GM21515 (cell line): ENCODE measurements at regions not wholly inside any gene's neighbourhood (a gene's known extent, or its start where the extent isn't known, plus 50 kb on each side); places are given as distances from the start of the nearest gene placed in this dataset.

Experiments
- ATAC-seq: cut with Tn5 transposase; IDR thresholded peaks from one replicate; pipeline ENCODE4 v1.9.1; 2021; ENCODE audit not compliant: unreplicated experiment

DNA sequence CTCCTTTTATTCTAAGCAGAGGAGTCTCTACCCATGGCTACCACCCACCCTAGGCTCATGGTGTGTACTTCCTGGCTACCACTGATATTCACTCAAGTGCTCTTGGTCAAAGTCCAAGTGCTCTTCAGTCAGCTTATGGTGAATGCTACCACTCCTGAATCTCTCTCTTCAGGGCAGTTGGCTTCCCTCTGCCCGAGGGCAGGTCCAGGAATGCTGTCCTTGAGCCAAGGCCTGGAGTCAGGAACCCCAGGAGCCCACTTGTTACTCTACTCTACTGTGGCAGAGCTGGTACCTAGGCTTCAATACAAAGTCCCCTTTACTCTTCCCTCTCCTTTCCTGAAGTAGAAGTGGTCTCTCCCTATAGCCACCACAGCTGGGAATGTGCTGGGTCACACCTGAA lies 226.0 kb downstream of the DIPK2A start:
- no peak for ATAC-seq

DNA sequence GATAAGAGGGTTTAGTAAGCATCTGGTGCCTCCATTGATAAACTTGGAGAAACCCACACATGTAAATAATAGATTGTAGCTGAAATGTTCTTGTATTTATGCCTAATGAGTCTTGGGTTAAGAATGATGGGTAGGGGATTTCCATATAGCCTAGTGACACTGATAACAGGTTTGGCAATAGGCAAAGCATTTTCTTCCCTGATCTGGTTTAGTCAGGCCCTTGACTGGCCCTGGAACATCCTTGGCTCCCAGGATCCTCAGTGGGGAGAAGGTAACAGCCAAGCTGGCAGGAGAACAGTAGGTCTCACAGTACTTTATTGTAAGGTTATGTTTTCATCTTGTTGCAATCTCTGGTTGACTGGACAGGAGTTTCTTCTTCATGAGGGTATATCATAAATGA lies 228.4 kb downstream of the DIPK2A start:
- no peak for ATAC-seq

DNA sequence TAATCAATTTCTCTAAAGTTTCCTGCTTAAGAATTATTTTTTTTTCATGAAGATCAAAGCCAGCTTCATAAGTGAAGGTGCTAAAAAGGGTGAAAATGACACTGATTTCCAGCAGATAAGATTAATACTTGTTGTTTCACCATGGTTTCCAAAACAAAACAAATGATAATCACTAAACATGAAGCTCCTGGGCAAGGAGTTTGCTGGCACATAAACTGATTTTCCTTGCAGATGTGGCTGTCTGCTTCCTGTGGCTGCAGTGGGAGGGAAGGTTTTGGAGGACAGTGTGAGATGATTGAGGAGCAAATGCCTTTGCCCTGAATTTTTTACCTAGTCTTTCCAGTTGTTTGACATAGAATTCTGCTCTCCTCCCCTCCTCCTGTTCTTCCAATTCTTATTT lies 228.8 kb downstream of the DIPK2A start:
- no peak for ATAC-seq

DNA sequence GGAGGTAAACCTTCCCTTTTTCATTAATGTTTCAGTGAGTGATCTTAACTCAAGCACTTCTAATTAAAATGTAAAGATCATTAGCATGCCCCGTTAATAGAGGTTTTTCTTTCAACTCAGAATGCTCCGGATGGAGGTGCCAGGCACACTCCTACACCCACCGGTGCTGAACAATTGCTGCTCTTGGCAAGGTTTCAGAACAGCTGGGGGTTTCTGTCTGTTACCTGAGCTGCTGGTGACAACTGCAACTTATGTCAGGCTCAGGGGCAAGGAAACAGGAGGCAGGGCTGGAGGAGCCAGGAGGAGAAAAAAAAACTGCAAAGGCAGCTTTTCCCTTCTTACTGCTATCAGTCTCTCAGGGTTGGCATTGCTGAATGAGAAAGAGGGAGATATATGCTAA lies 250.1 kb downstream of the DIPK2A start:
- no peak for ATAC-seq

DNA sequence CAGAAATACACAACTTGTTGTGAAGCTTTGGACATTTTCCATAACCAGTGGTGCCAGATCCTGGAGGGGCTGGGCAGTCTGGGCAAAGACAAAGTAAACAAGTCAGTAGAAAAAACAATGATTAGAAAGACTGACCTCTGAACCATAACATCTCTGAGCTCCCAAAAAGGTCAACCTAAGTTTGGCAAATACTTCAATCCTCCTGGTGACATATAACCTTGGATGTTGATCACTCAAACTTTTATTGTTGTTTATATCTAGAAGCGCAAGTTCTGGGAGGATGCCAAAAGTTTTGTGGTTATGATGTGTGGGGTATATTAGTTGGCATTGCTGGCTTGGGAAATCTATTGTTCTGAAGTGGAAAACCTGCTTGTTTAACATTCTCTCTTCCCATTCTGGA lies 257.7 kb downstream of the DIPK2A start:
- no peak for ATAC-seq

DNA sequence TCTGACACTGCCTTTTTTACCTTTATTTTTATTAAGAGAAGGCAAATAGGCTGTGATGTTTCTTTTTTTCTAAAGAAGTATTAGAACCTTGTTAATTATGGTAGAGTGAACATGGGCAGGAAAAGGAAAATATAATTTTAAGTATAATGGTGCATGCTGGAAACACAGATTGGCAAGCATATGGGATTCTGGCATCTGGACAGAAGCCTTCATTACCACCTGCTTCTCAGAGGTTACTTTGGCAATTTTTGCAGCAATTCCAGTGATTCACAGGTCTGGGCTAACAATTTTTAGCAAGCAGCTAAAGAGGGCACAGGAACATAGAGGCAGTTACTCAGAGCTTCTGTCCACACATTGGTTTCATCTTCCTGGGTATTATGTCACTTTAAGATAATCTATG lies 258.3 kb downstream of the DIPK2A start:
- ATAC-seq, result no peak

DNA sequence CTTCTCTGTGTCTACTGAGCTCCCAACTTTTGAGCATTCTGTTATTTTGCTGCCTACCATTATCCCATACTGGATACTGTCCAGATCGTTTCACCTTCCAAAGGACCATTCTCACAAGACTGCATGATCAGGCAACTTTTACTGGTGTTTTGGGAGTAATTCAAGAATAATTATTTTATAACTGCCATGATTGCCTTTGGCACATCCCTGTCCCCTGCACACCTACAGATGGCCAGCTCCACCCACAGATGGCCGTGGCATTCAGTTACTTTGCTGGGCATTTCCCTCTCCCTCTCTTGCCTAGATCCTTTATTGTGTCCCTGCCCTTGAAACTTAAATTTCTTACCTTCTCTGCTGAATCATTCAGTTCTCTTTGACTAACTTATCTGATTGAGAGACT lies 263.9 kb downstream of the DIPK2A start:
- ATAC-seq, result no peak

DNA sequence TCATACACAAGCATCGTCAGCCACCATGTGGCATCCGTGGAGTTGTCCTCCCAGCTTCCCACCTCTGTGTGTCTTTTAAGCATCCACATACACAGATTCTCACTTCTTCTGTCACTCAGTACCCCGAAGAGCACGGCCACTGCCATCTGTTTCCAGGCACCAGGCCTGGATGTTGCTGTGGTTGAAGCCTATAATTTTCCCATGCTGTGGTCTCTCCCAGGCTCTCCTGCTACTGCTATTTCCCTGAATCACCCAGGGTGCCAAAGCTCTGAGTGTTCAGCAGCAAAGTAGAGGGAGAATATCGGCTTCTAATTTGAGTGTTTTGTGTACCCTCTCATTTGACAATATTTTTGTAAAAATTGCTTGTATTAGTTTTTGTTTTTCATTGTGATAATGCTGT lies 265.7 kb downstream of the DIPK2A start:
- no peak for ATAC-seq

DNA sequence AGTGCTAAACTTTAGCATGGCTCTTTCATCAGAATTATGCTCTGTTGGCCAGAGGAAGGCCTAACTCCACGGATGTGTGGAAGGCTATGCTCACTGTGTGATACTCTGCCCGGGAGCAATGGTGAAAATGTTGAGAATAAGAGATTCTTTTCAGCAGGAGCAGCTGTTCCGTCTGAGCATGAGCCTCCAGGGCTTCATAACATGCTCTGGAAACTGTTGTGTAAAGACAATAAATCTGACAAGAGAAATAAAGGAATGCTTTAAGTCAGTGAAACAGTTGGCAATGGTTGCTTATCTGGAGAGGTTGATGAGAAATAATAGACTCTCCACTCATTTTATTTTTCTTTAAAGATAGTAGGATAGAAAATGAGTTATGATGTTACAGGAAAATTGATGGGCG lies 269.8 kb downstream of the DIPK2A start:
- ATAC-seq, result no peak

DNA sequence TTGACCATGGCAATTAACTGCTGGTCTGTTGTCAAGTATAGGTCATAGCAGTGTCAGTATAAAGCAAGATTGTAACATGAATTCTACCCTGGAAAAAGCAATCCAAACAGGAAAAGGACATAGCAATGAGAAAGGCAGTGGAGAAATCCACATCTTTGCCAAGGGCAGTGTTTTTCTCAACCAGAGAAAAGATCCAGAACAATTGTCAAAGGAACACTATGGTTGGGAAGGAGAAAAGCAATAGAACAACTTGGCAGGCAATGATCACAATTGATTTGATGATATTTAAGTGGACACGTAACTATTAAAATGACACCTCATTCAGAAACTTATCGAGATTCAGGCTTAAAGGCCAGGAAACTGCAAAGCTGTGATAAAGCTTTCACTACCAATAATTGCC lies 271.1 kb downstream of the DIPK2A start:
- no peak for ATAC-seq

DNA sequence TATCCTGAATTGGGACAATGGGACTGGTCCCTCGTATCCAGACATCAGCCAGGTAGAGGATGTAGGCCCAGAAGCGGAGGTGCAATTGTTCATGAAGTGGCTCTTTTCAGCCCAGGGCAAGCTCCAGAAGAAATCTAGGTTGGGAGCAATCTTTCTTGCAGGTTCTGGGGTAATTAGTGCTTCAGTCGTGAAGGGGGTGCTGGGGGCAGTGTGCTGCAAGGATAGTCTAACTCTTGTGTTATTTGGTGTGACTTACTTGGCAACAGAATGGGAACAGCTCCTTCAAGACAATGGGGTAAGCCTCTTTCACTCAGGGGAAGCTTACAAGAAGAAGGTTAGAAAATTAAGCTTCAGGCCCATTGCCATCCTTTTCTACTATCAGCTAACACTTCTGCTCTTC lies 273.0 kb downstream of the DIPK2A start:
- no peak for ATAC-seq

DNA sequence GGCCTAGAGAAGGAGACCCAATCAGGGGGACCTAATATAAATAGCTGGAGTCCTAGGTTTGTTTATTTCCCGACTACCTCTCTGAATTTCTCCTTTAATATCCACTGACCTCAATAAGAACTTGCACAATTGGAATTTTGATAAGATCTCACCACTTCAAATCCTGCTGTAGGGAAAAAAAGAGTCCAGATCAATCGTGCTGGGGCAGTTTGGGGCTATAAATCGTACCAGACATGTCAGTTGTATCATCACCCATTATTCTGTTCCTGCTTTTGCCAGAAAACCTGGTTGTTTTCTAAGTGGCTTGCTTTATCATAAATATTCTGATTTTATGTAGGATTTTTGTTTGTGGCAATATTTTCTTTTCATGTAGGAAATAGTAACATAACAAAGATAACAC lies 281.3 kb downstream of the DIPK2A start:
- ATAC-seq, result no peak

DNA sequence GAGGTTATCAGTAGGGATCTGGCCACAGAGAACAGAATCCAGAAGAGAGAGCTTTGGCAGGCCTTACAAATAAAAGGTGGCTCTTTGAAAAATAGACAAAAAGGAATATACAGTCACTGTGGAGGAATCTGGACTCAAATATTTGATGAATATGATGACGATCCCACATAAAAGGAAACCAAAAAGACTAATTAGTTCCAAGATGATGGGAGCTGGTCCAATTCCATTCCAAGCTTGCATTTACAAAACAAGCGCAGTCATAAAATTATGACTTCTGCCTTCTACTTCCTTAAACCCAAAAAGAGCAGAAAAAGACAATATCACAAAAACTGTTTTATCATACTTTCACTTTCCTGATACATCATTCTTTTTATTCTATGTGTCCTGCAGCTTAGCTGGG lies 285.8 kb downstream of the DIPK2A start:
- ATAC-seq, result no peak

DNA sequence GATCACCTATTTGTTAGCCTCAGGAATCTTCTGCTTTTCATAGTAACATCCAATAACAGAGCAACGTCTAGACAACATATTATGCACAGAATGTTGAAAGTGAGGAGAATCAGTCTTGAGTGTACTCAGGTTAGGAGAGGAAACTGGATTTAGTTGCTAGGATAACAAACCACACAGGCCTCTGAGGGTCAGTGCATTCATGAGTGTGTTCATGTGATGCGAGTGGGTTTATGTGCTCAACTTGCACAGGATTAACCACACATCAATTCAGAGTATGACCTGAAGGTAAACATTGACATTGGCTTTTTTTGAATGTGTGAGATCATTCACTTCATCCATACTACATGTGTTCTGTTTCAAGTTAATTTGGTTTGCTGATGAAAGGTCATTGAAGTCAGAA lies 287.6 kb downstream of the DIPK2A start:
- ATAC-seq, result no peak

DNA sequence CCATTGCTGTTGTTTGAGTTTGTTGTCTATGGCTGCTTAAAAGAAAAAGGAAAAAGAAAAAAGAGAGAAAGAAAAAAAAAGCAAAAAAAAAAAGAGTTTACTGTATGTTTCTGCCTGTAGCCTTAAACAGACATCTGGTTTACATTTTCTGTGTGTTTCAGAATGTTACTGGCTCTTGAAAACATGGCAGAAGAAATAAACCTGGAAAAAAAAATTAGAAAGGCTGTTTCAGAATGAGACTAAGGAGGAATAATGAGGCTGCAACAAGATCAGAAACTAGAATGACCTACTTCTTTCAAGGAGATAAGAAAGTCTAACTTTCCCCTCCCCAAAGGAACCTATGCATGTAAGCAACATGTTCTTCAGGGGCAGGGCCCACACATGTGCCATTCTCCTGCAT lies 292.1 kb downstream of the DIPK2A start:
- ATAC-seq, result no peak

DNA sequence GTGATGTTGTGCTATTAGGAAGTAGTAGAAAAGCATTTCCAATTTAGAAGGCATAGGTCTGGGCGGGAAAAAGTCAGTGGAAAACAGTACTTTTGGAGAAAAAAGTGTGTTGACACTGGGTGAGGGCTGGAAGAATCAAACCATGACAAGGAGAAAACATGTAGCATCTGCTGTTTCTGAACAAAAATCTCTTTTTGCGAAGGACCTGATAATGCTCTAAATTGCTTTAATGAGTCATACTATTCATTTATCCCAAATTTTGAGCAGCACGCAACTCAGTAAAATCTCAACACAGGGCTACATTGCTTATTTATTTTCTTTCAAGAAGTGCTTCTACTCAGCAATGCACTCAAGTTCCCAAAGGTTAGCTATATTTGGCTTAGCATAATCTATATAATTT lies 292.7 kb downstream of the DIPK2A start:
- no peak for ATAC-seq

DNA sequence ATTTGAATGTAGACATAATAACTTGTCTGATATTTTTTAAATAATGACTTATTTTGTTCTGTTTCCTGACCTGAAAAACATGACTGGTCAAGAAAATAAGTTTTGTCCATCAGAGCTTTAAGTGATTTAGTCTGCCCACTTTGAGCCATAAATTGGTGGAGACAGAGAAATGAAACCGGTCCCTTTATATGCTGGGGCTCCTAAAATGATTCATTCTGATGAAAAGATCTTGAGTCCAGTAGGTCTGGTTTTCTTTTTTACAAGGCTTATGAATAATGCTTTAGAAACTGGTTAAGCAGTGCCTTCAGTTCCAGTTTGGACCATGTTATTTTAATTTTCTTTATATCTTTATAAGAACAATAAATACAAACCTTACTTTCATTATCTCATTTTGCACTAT lies 293.2 kb downstream of the DIPK2A start:
- ATAC-seq, result no peak

DNA sequence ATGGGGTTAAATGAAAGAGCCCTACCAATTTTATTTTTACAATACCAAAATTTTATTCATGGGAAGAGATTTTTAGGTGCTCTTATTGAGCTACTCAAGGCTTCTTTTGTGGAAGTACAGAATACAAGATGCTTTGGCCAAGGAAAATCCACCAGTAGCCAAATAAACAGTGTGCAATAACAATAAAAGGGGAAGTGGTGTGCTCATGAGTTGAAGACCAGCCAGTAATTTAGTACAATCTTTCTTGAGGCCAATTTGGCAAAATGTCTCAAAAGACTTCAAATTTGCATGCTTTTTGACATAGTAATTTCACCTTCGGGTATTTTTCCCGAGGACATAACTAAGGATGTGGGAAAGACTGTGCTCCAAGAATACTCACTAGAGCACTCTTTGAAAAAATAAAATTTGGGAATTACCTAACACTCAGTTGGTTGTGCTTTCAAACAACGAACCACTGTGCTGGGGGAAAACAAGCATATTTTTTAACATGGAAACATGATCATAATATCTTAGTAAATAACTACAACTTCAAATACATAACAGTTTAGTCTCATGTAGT lies 294.0 kb downstream of the DIPK2A start:
- ATAC-seq, result no peak

DNA sequence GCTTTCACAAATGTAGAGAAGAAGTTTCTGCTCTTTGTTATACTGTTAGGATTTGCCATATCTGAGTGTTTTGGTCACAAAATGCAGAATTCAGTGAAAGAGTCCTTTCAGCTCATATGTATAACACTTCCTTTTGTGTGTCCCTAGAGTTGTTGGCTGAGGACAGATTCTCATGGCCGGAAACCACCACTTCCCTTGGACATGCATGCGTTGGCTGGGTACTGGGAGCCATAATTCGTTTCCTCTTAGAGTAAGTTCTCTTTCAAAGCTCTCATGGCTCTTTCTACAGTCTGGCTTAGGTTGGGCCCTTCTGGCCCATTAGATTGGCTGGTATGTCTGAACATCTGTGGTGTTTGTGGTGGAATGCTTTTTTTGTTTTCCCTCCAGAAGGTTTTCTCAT lies 298.5 kb downstream of the DIPK2A start:
- no peak for ATAC-seq

DNA sequence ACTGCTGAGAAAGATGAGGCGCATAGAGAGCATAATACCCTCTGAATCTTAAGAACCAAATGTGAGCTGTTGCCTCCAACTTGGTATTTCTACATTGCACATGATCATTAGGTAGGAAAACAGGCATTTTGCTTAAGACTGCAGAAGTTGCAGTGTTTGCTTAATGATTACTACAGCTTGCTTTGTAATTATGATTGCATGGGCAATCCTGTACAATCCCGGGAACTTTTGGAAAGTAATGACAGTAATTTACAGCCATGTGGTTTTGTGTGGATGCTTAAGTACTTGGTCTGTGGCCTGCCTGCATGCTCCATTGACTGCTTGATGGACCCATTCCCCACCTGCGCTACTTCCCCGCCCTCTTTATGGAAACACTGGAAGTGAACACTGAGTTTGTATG lies 301.1 kb downstream of the DIPK2A start:
- no peak for ATAC-seq

DNA sequence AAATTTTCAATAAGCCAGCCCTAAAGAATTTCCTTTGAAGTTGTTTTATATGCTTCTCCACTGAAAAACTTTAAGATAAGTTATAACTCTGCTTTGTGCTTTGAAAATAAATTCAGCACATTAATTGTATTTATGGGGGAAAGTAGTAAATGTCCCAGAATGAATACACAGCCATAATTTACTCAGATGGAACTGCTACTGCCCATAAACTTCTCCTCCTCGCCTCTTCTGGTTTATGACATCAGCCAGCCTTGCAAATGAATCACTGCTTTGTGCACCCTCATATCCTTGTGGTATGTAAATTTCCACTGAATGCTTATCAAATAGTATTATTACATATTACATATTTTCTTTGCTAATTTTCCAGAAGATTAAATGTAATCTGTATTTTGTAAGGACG lies 302.0 kb downstream of the DIPK2A start:
- no peak for ATAC-seq

DNA sequence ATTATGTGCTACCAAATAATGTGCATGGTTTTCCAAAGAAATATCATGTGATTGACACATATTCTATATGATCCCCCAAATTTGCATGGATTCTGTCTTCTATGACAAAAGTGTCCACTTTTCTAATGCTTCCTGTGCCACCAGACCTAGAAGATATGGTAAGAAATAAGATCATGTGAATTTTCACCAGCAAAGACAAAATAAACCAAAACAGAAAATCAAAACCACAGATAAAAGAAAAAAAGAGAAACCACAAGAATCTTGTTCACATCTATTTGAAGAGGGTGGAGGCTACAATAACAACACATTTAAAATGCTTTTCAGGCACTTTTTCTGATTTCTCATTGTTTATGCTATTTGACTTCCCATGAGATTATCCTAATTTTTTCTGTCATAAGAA lies 303.4 kb downstream of the DIPK2A start:
- ATAC-seq, result no peak

DNA sequence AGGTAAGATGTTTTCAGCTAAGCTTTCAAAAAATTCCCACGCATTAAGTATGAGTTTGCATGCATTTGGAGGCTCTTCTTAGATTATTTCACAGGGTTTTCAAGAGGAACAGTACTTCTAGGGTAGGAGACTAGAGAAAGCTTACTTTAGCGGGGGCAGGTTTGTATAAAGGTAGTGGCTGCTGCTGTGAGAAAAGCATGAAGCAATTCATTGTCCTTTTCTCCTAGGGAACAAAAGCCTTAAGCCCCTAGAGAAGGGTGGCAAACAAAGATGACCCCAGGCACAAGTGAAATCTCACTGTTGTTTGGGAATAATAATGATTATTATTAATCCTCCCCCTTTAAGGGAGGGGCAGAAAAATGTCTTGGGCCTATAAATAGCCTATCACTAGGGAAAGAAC lies 310.7 kb downstream of the DIPK2A start:
- no peak for ATAC-seq
